Amygdala (tissue), 56 donors: ENCODE measurements at regions not wholly inside any gene's neighbourhood (a gene's known extent, or its start where the extent isn't known, plus 50 kb on each side); places are given as distances from the start of the nearest gene placed in this dataset.

Experiments used
- DNase-seq, 56 donors: peaks; one replicate each; lab custom pipeline; 2025; lab: John Stamatoyannopoulos, UW

- no peak for DNase-seq
These were observed 118.3 kb upstream of the NCK2 start for GRCh38 chr2:105626212-105626965.

GRCh38 chr2:105625632-105626031, 119.1 kb upstream of the NCK2 start:
- no peak for DNase-seq

- no peak for DNase-seq
These were observed 123.7 kb upstream of the NCK2 start for GRCh38 chr2:105621038-105621437.

GRCh38 chr2:105618351-105618659, 126.4 kb upstream of the NCK2 start:
- no peak for DNase-seq

- DNase-seq = no peak
These were observed 126.9 kb upstream of the NCK2 start for GRCh38 chr2:105617631-105618350.

- DNase-seq = no peak
These were observed 129.4 kb upstream of the NCK2 start for GRCh38 chr2:105615305-105615704.

- no peak for DNase-seq
These were observed 132.8 kb upstream of the NCK2 start for GRCh38 chr2:105611811-105612424.

GRCh38 chr2:105611333-105611637, 133.4 kb upstream of the NCK2 start:
- no peak for DNase-seq

- no peak for DNase-seq
These were observed 134.0 kb upstream of the NCK2 start for GRCh38 chr2:105610576-105611332.

- no peak for DNase-seq
These were observed 134.8 kb upstream of the NCK2 start for GRCh38 chr2:105609746-105610402.

- DNase-seq = no peak
These were observed 136.7 kb upstream of the NCK2 start for GRCh38 chr2:105607920-105608504.

- no peak for DNase-seq
These were observed 138.6 kb upstream of the NCK2 start for GRCh38 chr2:105606081-105606480.

GRCh38 chr2:105604938-105605337, 139.8 kb upstream of the NCK2 start:
- peak in 25 of 56 donors; percentile 8 to 66 (median 37) for DNase-seq

- no peak for DNase-seq
These were observed 143.5 kb upstream of the NCK2 start for GRCh38 chr2:105600949-105601794.

GRCh38 chr2:105600602-105600948, 144.1 kb upstream of the NCK2 start:
- DNase-seq = no peak

GRCh38 chr2:105600037-105600442, 144.7 kb upstream of the NCK2 start:
- no peak for DNase-seq

- no peak for DNase-seq
These were observed 145.6 kb upstream of the NCK2 start for GRCh38 chr2:105598829-105599698.
